HG03457 (cell line): ENCODE measurements at regions not wholly inside any gene's neighbourhood (a gene's known extent, or its start where the extent isn't known, plus 50 kb on each side); places are given as distances from the start of the nearest gene placed in this dataset.
"Not testable (repeated sequence)": the region's sequence is repeated elsewhere in the genome, so short reads cannot be mapped to it uniquely, and the experiment has no call there.

ENCODE experiments used
- ATAC-seq: cut with Tn5 transposase; IDR thresholded peaks from one replicate; pipeline ENCODE4 v1.9.1; 2021; ENCODE audit warnings: moderate number of reproducible peaks; ENCODE audit not compliant: unreplicated experiment

DNA sequence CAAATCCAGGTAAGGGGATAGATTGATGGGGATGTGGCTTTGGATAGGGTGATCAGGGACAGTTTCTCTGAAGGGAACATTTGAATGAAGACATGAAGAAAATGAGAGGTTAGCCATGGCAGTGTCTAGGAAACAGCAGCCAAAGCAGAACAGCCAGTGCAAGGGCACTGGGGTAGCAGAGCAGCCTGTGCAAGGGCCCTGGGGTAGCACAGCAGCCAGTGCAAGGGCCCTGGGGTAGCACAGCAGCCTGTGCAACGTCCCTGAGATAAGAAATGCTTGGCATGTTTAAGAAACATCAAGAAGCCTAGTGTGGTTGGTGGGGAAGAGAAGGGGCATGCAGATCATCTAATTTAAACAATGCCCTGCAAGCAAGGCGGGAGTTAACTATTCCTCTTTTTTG lies 128.5 kb downstream of the IRX5 start:
- no peak for ATAC-seq

DNA sequence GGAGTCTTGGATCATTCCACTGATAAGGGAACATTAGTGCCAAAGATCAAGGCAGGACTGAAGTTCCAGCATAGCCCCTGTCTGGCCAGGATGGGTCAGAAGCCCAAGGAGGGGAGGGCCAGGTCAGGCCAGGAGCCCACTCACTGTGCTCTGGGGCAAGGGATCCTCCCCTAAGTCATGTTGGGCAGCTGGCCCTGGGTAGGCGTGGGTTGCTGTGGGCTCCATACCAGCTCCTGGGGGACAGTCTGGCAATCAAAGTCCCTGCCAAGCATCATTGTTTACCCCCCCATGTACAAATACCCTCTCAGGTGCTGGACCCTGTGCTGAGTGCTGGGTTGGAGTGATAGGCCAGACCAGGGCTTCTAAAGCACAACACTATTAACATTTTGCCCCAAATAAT lies 130.5 kb downstream of the IRX5 start:
- no peak for ATAC-seq

DNA sequence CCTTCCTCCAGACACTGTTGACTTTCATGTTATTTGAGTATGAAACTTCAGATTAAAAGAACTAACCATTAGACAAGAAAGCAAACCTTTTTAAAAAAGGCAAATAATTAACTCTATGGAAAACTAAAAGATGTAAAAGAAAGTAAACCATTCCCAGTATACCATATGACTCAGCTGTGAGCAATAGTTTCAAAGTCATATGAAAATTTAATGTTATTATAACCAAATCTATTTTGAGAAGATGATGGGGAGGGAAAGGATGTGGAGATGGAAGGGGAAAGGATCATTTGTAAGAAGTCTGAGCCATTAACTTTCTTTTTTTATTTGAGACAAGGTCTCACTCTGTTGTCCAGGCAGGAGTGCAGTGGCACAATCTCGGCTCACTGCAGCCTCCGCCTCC lies 131.8 kb downstream of the IRX5 start:
- no peak for ATAC-seq

DNA sequence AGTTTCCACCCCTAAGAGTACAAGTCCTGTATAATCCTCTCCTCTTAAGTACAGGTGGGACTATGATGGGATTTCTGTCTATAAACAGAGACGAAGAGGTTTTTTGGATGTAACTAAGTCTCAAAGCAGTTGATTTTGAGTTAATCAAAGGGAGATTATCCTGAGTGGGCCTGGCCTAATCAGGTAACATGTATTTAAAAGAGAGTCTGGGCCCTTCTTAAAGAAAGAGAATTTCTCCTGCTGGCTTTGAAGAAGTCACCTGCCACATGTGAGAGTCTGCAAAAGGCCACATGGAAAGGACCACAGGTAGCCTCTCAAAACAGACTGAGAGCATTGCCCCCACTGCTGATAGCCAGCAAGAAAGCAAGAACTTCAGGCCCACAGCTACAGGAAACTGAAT lies 142.3 kb downstream of the IRX5 start:
- no peak for ATAC-seq

DNA sequence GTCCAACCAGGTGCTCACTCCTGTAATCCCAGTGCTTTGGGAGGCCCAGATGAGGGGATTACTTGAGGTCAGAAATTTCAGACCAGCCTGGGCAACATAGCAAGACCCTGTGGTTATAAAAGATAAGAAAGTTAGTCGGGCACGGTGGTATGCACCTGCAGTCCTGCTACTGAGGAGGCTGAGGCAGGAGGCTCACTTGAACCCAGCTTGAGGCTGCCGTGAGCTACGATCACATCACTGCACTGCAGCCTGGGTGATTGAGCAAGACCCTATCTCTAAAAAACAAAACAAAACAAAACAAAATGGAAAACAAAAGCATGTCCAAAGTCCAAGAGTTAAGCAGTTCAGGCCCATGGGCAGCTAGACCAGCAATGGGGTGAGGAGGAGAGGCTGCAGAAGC lies 143.2 kb downstream of the IRX5 start:
- ATAC-seq: no peak

DNA sequence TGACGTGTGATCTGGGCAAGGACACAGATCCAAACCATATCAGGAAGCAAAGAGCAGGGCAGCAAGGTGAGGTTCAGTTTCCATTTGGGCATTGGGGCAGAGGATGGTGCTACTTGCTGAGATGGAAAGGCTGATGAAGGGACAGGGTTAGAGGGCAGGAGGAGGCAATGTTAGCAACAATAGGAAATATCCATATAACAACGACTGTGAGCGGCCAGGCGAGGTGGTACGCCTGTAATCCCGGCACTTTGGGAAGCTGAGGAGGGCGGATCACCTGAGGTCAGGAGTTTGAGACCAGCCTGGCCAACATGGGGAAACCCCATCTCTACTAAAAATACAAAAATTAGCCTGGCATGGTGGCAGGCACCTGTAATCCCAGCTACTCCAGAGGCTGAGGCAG lies 144.5 kb downstream of the IRX5 start:
- not testable (repeated sequence) for ATAC-seq

DNA sequence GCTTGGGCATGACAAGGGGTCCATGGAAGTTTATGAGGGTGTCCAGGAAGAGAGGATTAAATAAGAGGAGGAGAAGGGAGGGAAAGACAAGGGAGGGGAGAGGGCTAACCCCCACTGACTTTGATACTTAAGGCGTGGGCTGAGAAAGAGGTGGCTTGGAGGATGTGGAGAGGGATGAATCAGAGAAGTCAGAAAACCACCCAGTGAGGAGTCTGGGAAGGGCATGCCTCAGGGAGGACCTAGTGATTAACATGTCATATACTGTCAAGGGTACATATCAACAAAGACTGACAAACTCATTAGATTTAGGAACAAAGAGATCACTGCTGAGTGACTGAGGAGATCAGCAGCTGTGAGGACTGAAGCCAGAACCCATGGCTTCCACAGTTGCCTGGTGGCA lies 145.4 kb downstream of the IRX5 start:
- no peak for ATAC-seq

DNA sequence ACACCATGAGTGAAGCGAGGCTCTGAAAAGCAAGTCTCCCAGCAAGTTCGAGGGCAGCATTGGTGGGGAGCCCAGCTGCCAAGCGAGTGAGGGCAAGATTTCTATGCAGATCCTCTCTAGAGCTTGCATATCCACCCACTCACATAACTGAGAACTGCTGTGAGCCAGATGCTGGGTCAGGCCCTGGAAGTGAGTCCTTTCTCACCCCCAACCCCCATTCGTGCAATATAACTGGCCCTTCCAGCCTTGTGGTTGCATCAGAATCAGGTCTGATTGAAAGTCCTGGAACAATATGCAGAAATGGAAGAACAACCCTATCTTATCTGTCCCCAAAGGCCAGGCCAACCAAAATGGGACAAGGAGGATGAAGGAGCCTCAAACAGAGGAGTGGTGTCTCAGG lies 146.6 kb downstream of the IRX5 start:
- ATAC-seq: no peak

DNA sequence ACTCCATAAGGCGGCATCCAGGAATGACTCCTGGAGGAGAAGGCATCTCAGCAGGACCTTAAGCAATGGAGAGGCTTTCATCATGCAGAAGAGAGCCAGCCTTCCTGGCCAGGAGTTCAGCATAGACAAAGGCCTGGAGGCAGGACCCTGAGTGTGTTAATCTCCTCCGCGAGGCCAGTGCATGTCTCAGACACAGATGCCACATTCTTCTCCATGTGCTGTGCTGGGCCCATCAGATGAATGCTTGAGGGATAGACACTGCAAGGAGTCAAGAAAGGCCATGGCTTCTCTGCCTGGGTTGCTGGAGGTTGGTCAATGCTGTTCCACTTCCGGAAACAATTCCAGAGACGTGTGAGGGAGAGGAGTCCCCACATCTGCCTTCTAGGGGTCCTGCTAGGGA lies 147.5 kb downstream of the IRX5 start:
- ATAC-seq: no peak

DNA sequence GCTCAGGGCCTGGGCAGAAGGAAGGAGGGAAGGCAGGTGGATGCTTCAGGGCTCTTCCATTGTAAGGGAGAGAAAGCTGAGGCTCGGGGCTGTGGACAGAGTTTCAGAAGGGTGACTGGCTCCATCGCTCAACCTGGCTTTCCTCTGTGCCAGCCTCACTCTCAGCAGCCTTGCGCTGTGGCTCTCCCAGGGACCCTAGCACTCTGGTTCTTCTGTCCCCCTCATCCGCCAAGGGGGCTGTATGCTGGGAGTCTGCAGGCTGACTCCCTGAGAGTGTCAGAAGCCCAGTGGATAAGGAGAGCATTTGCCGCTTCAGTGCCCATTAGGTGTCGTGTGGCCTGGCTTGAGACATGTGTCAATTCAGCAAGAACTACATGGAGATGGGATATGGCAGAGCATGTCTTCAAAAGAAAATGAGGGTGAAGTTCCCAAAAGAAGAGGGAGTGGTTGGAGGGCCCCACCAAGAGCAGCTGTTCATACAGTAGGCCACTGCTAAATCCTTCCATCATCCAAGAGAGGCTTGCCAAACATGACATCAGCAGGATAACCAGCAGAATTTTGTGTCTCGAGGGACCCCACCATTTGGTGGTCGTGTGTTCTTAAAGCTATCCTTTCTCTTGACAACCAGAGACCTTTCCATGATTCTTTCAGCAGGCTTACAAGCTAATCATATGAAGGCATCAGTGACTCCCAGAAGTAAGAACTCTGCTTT lies 148.2 kb downstream of the IRX5 start:
- no peak for ATAC-seq

DNA sequence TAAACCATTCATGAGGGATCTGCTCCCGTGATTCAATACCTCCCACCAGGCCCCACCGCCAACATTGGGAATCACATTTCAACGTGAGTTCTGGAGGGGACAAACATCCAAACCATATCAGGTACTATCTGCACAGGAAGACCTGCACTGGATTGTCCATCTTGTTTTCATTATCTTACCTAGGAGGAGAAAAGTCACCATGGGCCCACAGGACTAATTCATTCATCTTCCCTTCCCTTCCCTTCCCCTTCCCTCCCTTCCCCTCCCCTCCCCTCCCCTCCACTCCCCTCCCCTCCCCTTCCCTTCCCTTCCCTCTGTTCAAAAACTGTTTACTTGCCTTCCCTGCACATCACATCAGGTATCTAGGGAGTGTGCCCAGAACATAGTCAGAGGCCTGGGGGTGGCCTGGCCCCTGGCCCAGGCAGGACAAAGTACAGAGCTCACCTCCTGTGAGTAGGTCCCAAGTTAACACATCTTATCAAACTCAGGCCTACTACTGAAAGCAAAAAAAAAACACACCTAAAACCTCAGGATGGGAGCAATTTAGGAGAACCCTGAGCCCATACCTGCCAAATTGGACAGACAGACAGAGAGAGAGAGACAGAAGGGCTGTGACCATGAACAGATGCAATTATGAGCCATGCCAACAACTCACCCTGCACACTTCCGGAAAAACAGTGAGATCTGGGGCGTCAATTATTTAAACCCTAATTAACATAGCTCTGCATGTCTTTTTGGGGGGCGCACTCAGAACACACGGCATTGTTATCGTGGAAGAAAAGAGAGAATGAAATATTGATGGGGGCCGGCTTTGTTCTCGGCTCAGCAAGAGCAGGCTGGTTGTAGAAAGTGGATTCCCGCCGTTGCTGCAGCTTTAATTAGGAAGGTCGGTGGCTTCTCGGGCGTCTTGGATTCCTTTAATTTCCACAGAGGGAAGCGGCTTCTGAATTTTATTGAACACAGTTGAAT lies 151.2 kb downstream of the IRX5 start:
- ATAC-seq: no peak

DNA sequence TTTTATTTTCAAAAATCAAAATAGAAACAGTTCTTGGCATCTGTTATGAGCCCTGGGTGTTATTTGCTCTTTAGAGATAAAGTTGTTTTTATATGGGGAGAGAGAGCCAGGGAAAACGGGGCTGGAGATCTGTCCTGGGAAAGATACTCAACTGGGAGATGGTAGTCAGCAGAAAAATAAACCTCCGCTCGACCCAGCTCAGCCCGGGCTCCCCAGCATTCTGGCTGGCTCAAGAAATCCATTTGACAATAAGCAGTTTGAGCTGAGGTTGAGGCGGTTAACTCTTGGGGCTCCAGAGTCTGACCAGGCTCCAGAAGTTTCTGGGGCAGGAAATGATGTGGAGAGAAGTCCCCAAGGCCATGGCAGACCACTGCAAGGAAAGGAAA lies 151.9 kb downstream of the IRX5 start:
- no peak for ATAC-seq

DNA sequence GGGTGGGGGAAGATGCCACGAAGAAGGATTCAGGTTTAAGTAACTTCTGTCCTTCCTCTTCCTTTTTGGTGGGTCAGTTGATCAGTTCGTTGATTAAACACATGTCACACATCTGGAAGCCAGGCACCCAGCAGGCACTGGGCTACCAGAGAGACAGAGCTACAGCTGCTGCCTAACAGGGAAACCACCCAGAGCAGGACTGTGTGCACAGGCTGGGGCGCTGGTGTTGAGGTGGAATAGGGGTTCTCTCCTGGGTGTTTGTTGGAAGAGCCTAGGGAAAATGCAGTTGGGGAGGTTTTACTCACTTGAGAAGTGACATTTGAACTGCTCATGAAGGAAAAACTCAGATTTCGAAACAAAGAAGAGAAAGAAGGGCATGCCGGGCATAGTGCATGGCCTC lies 152.4 kb downstream of the IRX5 start:
- ATAC-seq: no peak

DNA sequence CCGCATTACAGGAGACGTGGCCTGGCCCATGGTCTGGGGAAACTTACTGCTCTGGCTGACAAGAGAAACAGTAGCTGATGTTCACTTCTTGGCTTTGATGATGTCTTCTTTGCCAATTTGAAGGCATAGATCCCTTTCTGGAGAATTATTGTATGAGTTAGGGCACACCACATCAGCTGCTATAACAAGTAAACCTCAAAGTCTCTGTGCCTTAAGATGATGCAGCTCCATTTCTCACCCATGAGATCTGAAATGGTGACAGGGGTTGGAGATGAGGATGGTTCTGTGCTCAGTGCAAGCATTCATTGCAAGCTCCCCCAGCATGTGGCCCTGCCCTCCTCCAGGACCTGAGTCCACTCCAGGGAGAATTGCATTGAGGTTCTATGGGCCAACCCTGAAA lies 157.4 kb downstream of the IRX5 start:
- ATAC-seq: no peak

DNA sequence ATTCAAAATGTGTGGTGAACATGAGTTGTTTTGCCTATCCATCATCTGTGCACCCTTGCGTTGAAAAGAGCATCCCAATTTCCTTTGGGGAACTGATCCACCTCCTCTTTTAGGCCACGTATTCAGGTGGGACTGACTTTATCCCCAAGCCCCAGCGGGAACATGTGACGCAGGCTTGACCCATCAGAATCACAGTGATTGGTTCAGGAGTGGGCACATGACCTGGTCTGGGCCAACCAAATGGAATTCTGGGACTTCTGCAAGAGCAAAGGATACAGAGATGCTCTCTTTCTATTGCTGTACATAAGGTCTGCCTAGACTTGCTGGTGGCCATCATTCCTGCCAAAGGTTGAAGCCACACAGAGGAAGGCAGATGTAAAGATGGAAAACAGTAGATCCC lies 158.9 kb downstream of the IRX5 start:
- ATAC-seq: no peak

DNA sequence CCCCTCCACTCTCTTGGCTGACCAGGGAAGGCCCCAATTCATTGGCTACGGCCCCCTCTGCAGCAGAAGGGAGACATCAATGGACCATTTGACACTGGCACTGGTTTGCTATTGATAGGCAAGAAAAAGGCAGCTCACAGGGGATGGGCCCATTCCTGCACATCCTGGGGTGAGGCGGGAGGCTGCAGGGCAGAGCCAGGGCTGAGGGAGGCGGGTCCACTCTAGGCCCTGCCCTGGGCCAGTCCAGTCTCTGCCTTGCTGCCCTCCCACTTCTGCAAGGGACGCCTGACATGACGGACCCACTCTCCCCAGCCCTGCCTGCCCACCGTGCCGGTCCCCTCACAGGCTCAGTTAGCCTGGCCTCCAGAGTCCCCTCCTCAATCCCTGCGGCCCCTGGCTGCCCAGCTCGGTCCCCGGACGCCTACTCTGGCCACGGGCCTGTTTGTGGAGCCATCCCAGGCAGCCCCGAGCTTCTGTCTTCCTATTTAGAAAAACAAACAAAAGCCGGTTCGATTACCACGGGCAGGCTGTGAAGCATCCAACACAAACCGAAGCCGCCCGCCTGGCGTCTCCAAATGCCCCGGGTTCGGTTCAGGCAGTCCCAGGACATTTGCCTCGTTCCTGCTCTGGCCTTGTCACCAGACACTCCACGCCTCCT lies 160.7 kb downstream of the IRX5 start:
- ATAC-seq: no peak

DNA sequence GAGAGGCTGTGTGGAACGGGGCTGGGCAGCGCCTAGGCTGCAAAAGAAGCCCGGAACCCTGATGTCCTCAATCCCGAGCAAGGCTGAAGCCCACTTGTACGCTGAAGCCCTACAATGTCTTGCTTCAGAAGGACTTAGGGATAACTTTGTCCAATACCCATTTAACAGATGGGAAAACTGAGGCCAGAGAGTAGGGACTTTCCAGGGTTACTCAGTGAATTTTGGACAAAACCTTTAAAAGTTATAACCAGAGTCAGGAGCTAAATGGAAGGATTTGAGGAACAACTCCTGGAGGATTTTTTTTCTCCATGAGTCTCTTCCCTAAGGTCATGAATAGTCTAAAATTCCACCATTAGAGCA lies 161.2 kb downstream of the IRX5 start:
- ATAC-seq: no peak

DNA sequence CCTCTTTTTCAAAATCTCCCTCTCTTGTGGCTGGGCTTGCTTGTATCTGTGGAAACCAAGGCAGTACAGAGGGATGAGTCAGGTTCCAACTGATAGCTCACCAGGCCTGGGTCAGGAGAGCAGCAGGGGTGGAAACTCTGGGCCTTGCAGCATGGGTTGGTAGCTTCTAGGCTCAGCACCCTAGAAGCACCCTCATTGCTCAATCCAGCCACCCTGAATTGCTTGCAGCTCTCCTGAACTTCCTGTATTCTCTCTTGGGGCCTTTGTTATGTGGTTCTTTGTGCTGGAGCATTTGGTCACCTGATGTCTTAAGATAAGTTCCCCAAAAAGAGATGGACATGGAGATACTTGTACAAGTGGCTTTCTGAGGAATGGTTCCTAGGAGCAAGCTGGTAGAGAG lies 169.4 kb downstream of the IRX5 start:
- no peak for ATAC-seq

DNA sequence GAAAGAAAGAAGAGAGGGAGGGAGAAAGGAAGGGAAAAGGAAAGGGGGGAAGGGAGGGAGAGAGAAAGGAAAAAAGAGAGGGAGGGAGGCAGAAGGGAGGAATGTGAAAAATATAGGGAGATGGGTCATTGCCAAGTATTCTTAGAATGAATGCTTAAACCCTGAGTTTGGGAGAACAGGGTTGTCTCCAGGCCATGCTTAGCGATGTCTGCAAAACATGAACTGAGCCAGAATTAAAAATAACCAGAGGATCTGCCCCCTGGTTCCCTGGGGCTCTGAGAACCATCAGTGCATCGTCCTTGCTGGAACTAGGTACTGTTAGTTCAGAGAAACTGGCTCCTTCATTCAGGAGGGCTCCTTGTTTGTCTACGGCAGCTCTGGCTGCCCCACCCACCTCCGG lies 170.4 kb downstream of the IRX5 start:
- no peak for ATAC-seq

DNA sequence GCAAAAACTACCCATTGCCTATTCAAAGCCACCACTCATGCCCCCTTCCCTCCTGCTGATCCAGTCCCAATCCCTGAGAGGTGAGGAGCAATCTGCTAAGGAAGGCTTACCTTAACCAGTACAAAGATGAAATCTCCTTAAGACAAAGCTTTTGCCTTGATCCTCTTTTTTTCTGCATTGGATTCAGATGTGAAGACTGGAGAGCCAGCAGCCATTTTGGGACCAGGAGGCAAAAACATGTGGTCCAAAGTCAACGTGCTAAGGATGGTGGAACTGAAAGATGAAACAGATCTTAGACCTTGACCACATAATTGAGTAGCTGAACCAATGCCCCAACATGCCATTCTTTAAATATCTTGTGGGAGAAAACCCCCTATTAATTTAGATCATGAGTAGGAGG lies 171.4 kb downstream of the IRX5 start:
- ATAC-seq: no peak

DNA sequence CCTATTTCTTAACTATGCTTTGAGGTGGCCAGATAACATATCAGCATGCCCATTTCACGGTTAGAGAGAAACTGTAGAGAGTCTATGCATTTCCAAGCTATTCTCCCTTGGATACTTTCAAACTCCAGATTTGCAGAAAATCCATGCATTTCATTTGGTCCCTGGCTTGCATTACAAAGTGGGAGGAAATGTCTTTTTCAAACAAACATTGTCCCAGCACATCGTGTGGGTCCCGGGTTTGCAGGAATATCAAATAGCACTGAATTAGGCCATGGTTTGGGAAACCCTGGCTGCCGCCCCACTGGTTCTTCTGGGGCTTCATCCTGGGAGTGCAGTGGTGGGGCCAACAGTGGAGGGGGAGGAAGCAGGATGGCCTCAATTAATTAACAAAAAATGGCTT lies 171.9 kb downstream of the IRX5 start:
- ATAC-seq: no peak

DNA sequence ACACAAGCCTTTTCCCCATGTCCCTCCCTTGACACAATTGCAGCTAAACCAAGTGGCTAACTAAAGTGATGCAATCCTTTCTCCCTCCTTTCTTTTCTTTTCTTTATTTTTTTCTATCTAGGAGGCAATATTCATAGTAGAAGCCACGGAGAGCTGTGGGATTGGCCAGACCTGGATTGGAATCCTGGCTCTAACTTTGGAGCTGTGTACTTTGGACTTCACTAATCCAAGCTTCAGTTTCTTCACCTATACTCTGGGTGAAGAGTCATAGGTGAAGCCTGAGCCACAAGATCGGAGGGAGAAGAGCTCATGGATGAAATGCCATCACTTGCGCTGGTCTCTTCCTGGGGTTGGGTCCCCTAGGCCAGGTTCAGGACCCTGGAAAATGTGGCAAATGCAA lies 177.2 kb downstream of the IRX5 start:
- ATAC-seq: no peak
